Prostate gland (tissue), 2 donors: ENCODE measurements at regions not wholly inside any gene's neighbourhood (a gene's known extent, or its start where the extent isn't known, plus 50 kb on each side); places are given as distances from the start of the nearest gene placed in this dataset.
"Not testable (repeated sequence)": the region's sequence is repeated elsewhere in the genome, so short reads cannot be mapped to it uniquely, and the experiment has no call there.

Experiments
- DNase-seq: peaks from one replicate; pipeline ENCODE4 v3.0.0-alpha.2; 2019; ENCODE audit warnings: low spot score
- H3K27ac ChIP-seq, 2 donors: fragments of 200-600 bp; sonication (generic); 2 replicates each; pipeline ENCODE4 v1.5.1; 2017 to 2019
- H3K27me3 ChIP-seq: fragments of 200-600 bp; sonication (generic); replicated peaks from 2 replicates; pipeline ENCODE4 v1.5.1; 2019; ENCODE audit not compliant: insufficient read depth
- H3K36me3 ChIP-seq, 2 donors: fragments of 200-600 bp; sonication (generic); 1 replicate in 1 of 2; 2 replicates in 1 of 2; pipeline versions ENCODE4 v1.5.1 to v1.8.1; 2017 to 2019
- H3K4me1 ChIP-seq: fragments of 200-600 bp; sonication (generic); replicated peaks from 2 replicates; pipeline ENCODE4 v1.5.1; 2019
- H3K4me3 ChIP-seq, 2 donors: fragments of 200-600 bp; sonication (generic); 2 replicates each; pipeline ENCODE4 v1.5.1; 2017 to 2019
- H3K9me3 ChIP-seq: fragments of 200-600 bp; sonication (generic); 2 replicates; pipeline ENCODE4 v1.5.1; 2017
- WGBS: methylation state at CpG from one replicate; pipeline ENCODE4 v1.1.5; 2018; 5-methylcytosine and 5-hydroxymethylcytosine counted together
- intact Hi-C: fragments of 100-400 bp; cut with DNase I; formaldehyde crosslinking; loops from one replicate; pipeline ENCODE4 v1.14.2; 2022

DNA sequence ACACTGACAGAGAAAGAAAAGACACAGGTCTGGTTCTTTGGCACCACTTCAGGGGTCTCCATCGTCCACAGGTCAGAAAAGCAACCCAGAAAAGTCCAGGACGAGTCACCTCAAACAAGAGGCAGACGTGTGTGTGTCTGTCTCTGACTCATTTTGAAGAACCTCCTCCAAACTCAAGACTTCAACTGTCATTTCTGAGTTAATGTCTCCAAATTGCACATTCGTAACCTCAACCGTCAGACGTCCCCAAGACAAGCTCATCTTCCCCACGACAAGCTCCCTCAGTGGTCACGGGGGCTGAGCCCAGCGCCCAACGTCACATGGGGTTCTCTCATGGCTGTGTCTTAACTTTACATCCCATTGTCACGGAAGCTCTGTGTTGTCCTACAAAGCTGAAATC lies 70.2 kb upstream of the TNK2 start:
- intact Hi-C loops, H3K27ac ChIP-seq, H3K9me3 ChIP-seq, DNase-seq, H3K36me3 ChIP-seq, H3K4me3 ChIP-seq, H3K4me1 ChIP-seq, H3K27me3 ChIP-seq: not testable (repeated sequence)
- WGBS = 100% methylated on average over 3 of the region's 11 CpGs

DNA sequence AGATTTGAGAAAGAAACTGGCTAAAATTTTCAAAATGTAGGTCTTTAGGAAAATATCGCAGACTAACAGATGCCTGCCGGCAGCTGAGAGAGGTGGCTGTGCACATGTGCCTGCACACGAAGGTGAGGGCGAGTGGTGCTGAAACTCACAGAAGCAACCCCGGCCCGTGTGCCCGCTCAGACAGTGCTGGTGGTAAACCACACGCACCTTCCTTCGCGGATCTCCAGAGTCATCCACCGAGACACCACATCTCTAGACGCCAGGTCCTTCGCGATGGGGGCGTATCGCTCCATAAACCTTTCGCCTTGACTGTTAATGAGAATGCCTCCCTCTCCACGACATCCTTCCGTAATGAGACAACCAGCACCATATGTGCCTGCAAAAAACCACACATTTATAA lies 68.5 kb upstream of the TNK2 start:
- intact Hi-C loops, H3K36me3 ChIP-seq, H3K4me3 ChIP-seq, H3K9me3 ChIP-seq, H3K27me3 ChIP-seq, H3K27ac ChIP-seq, DNase-seq, H3K4me1 ChIP-seq: not testable (repeated sequence)
- WGBS = 88% methylated on average over 4 of the region's 19 CpGs

DNA sequence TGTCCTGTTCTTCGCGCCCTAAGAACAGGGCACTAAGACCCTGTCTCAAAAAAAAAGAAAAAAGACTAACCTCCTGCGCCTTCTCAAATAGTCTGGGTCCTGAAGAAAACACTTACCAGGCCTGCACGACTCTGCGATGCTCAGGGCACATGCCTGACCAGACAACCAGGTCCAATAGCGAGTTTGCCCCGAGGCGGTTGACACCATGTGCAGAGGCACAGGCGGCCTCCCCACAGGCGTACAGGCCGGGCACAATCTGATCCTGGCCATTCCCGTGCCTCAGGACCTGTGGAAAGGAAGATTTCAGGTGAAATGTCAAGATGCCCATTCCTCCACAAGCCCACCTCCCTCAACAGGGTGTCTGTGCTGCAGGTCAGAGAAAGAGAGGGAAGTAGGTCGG lies 65.9 kb upstream of the TNK2 start:
- H3K27ac ChIP-seq, H3K4me3 ChIP-seq, H3K4me1 ChIP-seq, DNase-seq, H3K27me3 ChIP-seq, H3K9me3 ChIP-seq, intact Hi-C loops: not testable (repeated sequence)
- 95% methylated on average over 13 of the region's 13 CpGs for WGBS
- peaks cover 7 to 15% of the 10 kb centered on the region in 2 donors for H3K36me3 ChIP-seq

DNA sequence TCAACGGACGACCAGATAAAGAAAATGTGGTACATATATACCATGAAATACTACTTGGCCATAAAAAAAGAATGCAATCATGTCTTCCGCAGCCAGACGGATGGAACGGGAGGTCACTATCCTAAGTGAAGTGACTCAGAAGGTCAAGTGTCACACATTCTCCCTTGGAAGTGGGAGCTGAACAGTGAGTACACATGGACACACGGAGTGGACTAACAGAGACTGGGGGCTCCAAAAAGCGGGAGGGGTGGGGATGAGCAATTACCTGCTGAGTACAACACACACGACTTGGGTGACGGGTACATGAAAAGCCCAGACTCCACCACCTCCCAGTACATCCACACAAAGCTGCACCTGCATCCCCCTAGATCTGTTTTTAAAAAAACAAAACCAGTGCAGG lies 62.5 kb upstream of the TNK2 start:
- 93% methylated on average over 9 of the region's 9 CpGs for WGBS
- H3K36me3 ChIP-seq = peaks cover 7 to 18% of the 10 kb centered on the region in 2 donors
- H3K9me3 ChIP-seq, H3K27me3 ChIP-seq, H3K27ac ChIP-seq, H3K4me3 ChIP-seq, H3K4me1 ChIP-seq, intact Hi-C loops, DNase-seq: not testable (repeated sequence)

DNA sequence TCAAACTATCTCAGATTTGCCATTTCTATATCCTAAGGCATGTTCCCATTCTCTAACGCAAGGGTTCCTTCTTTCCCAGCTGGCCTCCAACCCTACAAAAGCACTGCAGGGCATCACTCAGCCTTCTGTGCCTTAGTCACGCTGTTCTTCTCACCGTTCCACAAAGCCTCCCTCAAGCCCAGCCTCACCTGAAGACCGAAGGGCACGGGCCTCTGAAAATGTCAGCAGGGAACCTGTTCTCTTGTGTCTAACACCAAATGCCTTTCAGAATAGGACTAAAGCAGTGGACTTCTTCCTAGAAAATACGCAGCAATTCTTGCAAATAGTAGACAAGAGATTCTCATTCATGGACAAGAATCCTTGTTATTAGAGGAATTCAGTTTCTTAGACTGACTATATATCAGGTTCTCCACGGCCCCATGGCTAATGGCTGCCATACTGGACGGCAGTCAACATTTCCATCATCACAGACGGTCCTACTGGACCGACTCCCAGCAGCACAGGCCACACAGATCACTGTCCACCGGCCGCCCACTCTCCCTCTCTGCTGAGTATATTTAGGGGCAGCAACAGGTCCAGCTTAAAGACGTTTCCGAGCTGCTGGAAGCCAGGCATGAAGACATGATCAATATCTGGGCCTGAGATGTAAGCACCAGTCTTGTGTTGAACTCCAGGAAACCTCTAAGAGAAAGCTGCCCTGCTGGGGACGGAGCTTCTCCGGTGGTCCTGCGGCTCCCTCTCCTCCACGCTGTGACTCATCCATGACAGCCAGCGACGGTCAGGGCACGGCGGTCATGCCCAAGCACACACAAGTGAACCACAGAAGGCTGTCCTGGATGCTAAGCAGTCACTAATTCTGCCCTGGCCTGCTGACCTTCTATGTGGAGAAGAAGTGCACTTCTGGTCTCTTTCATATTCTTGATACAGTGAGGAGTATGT lies 61.8 kb upstream of the TNK2 start:
- DNase-seq, H3K4me1 ChIP-seq, intact Hi-C loops, H3K9me3 ChIP-seq, H3K27ac ChIP-seq, H3K4me3 ChIP-seq, H3K27me3 ChIP-seq: not testable (repeated sequence)
- 92% methylated on average over 21 of the region's 22 CpGs for WGBS
- H3K36me3 ChIP-seq = peaks cover 10 to 18% of the 10 kb centered on the region in 2 donors

DNA sequence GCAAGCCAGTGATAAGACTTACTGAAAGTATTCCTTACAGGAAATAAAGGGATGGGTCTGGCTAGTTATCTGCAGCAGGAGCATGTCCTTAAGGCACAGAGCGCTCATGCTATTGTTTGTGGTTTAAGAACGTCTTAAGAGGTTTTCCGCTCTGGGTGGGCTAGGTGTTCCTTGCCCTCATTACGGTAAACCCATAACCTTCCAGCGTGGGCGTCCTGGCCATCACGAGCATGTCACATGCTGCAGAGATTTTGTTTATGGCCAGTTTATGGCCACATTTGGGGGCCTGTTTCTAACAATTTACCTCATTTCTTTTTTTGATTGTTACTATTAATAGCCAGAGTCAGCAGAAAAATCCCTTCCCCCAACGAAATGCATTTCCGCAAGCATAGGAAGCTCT lies 61.0 kb upstream of the TNK2 start:
- H3K36me3 ChIP-seq = peaks cover 16 to 18% of the 10 kb centered on the region in 2 donors
- H3K27ac ChIP-seq, intact Hi-C loops, H3K9me3 ChIP-seq, H3K27me3 ChIP-seq, H3K4me3 ChIP-seq, DNase-seq, H3K4me1 ChIP-seq: not testable (repeated sequence)
- WGBS = 86% methylated on average over 9 of the region's 9 CpGs

DNA sequence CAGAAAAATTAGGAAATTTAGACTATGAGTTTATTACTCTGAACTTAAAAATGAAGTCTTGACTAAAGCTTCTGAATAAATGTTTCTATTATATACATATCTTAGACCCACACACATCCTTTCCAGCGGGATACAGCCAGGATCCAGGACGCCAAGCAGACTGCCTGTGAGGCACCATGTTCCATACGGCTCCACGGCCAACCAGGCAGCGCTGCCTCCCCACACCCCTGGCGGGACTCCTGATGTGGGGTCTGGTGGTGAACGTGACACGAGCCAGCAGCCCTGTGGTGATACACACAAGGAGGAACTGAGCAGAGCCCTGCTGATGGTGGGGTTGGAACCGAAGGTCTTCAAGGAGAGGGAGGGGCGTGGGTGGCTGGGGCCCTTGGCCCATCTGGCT lies 59.8 kb upstream of the TNK2 start:
- H3K9me3 ChIP-seq, intact Hi-C loops, H3K4me3 ChIP-seq, DNase-seq, H3K27ac ChIP-seq, H3K27me3 ChIP-seq, H3K4me1 ChIP-seq: not testable (repeated sequence)
- H3K36me3 ChIP-seq = peaks cover 13 to 16% of the 10 kb centered on the region in 2 donors
- 96% methylated on average over 6 of the region's 10 CpGs for WGBS

DNA sequence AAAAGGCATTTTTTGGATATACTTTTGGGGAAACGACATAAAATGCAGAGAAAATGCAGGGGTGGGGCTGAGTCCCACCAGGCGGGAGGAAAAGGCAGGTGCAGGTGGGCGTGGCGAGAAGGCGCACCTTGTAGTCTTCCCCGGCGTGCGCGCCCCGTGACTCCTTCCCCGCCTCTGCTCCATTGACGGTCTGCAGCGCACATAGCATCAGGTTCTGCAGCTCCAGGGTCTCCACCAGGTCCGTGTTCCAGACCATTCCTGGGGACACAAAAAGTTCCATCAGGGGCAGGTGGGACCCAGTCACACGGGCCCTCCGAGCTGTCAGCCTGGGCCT lies 59.0 kb upstream of the TNK2 start:
- intact Hi-C loops, H3K4me3 ChIP-seq, H3K27me3 ChIP-seq, H3K9me3 ChIP-seq, H3K4me1 ChIP-seq, DNase-seq, H3K27ac ChIP-seq: not testable (repeated sequence)
- WGBS = no CpG with 5 or more reads among the region's 16 CpGs
- H3K36me3 ChIP-seq = peaks cover 13 to 16% of the 10 kb centered on the region in 2 donors

DNA sequence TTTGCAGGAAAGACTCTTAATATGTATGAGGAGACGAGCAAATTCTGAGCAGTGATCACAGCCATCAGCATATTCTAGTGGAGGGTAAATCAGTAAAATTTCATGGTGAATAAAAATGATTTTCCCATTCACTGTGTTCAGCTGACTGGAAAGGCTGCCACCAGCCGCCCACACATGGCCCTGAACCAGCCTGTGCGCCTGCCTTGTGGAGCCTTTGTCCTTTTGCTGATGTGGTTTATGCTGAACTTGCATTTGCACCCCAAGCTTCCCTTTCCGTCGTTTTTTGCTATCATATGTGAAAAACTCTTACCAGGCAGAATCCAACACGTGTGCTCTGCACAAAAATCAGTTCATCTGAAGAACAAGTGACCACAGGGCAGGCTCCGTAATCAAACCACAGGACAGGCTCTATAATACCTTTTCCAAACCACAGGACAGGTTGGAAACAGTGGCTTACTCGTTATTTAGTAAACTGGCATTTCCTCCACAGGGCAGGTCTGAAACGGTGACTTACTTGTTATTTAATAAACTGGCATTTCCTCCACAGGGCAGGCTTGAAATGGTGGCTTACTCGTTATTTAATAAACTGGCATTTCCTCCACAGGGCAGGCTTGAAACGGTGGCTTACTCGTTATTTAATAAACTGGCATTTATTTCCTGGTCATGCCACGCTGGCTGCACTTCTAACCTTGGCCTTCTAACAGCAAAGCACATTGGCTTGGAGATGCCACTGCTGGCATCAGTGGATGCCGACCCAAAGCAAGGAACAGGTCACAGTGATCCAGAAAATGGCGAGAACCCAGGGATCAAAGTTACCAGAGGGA lies 58.4 kb upstream of the TNK2 start:
- H3K9me3 ChIP-seq, intact Hi-C loops, H3K4me3 ChIP-seq, H3K4me1 ChIP-seq, H3K27me3 ChIP-seq, H3K27ac ChIP-seq, DNase-seq: not testable (repeated sequence)
- peaks cover 13 to 16% of the 10 kb centered on the region in 2 donors for H3K36me3 ChIP-seq
- 75% methylated on average over 12 of the region's 15 CpGs for WGBS

DNA sequence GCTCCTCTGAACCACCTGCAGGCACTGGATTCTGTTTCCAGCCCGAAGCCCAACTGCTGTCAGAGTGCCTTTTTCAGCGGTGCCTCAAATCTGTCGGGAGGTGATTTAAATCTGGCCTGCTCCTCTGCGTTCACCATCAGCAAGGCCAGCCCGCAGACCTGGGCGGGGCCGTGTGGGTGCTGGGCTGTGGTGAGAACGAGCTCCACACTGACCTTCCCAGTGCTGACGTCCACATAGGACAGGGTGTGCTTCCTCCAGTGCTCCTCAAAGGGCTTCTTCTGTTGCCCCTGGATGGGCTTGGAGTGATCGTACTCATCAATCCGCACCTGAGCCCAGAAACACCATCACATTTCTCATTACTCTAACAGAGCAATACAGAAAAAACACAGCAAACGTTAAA lies 56.9 kb upstream of the TNK2 start:
- H3K9me3 ChIP-seq, H3K27me3 ChIP-seq, DNase-seq, H3K4me3 ChIP-seq, intact Hi-C loops, H3K27ac ChIP-seq, H3K4me1 ChIP-seq: not testable (repeated sequence)
- peaks cover 7 to 14% of the 10 kb centered on the region in 2 donors for H3K36me3 ChIP-seq
- 96% methylated on average over 12 of the region's 12 CpGs for WGBS

DNA sequence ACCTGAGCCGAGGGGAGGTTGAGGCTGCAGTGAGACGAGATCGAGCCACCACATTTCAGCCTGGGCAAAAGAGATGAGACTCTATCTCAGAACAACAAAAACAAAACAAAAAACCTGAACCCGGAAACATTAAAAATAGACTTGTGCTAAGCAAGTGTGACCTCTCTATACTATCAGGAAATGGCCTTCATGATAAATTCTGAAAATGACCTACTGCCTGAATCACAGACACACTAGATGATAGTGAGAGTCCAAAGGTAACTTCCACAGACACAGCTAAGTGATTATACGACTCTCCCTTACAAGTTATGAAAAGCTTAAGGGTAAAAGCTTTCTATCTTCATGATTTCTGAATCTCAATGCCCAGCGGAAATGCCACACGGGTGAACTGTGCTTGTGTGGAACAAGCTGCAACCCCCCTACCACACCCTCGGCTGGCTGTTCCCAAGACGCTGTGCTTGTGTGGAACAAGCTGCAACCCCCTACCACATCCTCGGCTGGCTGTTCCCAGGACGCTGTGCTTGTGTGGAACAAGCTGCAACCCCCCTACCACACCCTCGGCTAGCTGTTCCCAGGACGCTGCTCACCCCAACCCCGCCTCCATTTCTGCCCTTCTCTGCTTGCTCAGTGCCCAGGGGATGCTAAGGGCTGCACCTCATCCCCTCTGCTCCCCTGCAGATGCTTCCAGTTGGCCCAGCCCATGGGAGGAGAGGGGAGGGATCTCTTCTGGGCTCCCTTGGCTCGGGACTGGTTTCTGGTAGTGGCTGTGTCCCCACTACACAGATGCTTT lies 56.2 kb upstream of the TNK2 start:
- intact Hi-C loops, H3K9me3 ChIP-seq, H3K4me1 ChIP-seq, DNase-seq, H3K27ac ChIP-seq, H3K36me3 ChIP-seq, H3K27me3 ChIP-seq, H3K4me3 ChIP-seq: not testable (repeated sequence)
- whole genome bisulfite sequencing = 89% methylated on average over 14 of the region's 15 CpGs

DNA sequence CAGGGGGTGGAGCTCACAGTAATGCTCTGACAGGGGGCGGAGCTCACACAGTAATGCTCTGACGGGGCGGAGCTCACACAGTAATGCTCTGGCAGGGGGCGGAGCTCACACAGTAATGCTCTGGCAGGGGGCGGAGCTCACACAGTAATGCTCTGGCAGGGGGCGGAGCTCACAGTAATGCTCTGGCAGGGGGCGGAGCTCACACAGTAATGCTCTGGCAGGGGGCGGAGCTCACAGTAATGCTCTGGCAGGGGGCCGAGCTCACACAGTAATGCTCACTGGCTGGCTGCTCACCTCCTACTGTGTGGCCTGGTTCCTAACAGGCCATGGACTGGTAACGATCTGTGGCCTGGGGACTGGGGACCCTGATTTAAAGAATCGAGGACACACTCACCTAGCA lies 53.9 kb upstream of the TNK2 start:
- H3K36me3 ChIP-seq, H3K4me3 ChIP-seq, H3K9me3 ChIP-seq, intact Hi-C loops, H3K27ac ChIP-seq, H3K4me1 ChIP-seq, H3K27me3 ChIP-seq, DNase-seq: not testable (repeated sequence)
- 92% methylated on average over 11 of the region's 11 CpGs for WGBS
